Neural progenitor cell (in vitro differentiated cells): ENCODE measurements at regions not wholly inside any gene's neighbourhood (a gene's known extent, or its start where the extent isn't known, plus 50 kb on each side); places are given as distances from the start of the nearest gene placed in this dataset.

Experiments
- DNase-seq: peaks from one replicate; pipeline ENCODE4 v3.0.0-alpha.2; 2016; ENCODE audit warnings: low spot score
- H2AFZ ChIP-seq: fragments of 200-600 bp; sonication (generic); replicated peaks from 2 replicates; pipeline ENCODE4 v1.6.1; 2016; ENCODE audit warnings: antibody characterized with exemption
- H3F3A ChIP-seq: fragments of 200-600 bp; sonication (generic); 2 replicates; pipeline ENCODE4 v1.6.1; 2016; ENCODE audit warnings: antibody characterized with exemption, low read depth
- H3K27ac ChIP-seq: fragments of 200-600 bp; sonication (generic); 2 replicates; pipeline ENCODE4 v1.5.1; 2016; ENCODE audit warnings: mild to moderate bottlenecking
- H3K27me3 ChIP-seq: fragments of 200-600 bp; sonication (generic); 2 replicates; pipeline ENCODE4 v1.6.1; 2016; ENCODE audit warnings: mild to moderate bottlenecking, moderate library complexity
- H3K36me3 ChIP-seq: fragments of 200-600 bp; sonication (generic); 2 replicates; pipeline ENCODE4 v1.5.1; 2016
- H3K4me1 ChIP-seq: fragments of 200-600 bp; sonication (generic); 2 replicates; pipeline ENCODE4 v1.6.1; 2016; ENCODE audit warnings: mixed run types
- H3K4me2 ChIP-seq: fragments of 200-600 bp; sonication (generic); 2 replicates; pipeline ENCODE4 v1.6.1; 2016
- H3K4me3 ChIP-seq: fragments of 200-600 bp; sonication (generic); 2 replicates; pipeline ENCODE4 v1.5.1; 2016
- H3K79me2 ChIP-seq: fragments of 200-600 bp; sonication (generic); 2 replicates; pipeline ENCODE4 v1.6.1; 2016; ENCODE audit warnings: low read depth
- H3K9ac ChIP-seq: fragments of 200-600 bp; sonication (generic); 2 replicates; pipeline ENCODE4 v1.6.1; 2016
- H3K9me3 ChIP-seq: fragments of 200-600 bp; sonication (generic); 2 replicates; pipeline ENCODE4 v1.5.1; 2016; ENCODE audit warnings: low read depth
- H4K20me1 ChIP-seq: fragments of 200-600 bp; sonication (generic); 2 replicates; pipeline ENCODE4 v1.6.1; 2016; ENCODE audit warnings: low read depth
- H3K27ac Mint-ChIP-seq: 3 replicates; pipeline ENCODE4 v1.8.0; 2021; ENCODE audit warnings: mixed read lengths
- H3K27me3 Mint-ChIP-seq: 2 replicates; pipeline ENCODE4 v1.8.0; 2022; ENCODE audit warnings: low read depth, mild to moderate bottlenecking, inconsistent platforms, moderate library complexity, mixed read lengths; ENCODE audit not compliant: insufficient read depth
- H3K36me3 Mint-ChIP-seq: 3 replicates; pipeline ENCODE4 v1.8.0; 2021; ENCODE audit warnings: mixed read lengths
- H3K4me1 Mint-ChIP-seq: 3 replicates; pipeline ENCODE4 v1.8.0; 2021; ENCODE audit warnings: mixed read lengths
- H3K4me3 Mint-ChIP-seq: 3 replicates; pipeline ENCODE4 v1.8.0; 2021; ENCODE audit warnings: mild to moderate bottlenecking, moderate library complexity, mixed read lengths
- H3K9me3 Mint-ChIP-seq: 3 replicates; pipeline ENCODE4 v1.8.0; 2020; ENCODE audit warnings: mixed read lengths
- CTCF ChIP-seq: fragments of 200-600 bp; sonication (generic); IDR thresholded peaks from 2 replicates; pipeline ENCODE4 v1.5.1; 2017; ENCODE audit warnings: antibody characterized with exemption, mild to moderate bottlenecking
- EZH2 ChIP-seq: fragments of 200-600 bp; sonication (generic); IDR thresholded peaks from 2 replicates; pipeline ENCODE4 v1.6.1; 2017; ENCODE audit warnings: antibody characterized with exemption, mild to moderate bottlenecking, moderate library complexity
- EZH2phosphoT487 ChIP-seq: fragments of 200-600 bp; sonication (generic); IDR thresholded peaks from 2 replicates; pipeline ENCODE4 v1.6.1; 2017; ENCODE audit warnings: antibody characterized with exemption

- no peaks in the 10 kb centered on the region for H3K36me3 ChIP-seq
- no peak overlapping the region for H3K27ac ChIP-seq
- H3K9me3 ChIP-seq = no peaks in the 10 kb centered on the region
- no peaks in the 10 kb centered on the region for H3K36me3 Mint-ChIP-seq
- peaks cover 25% of the 10 kb centered on the region for H3K4me1 Mint-ChIP-seq
- H3K27me3 Mint-ChIP-seq = no peaks in the 10 kb centered on the region
- H3K9ac ChIP-seq = no peak overlapping the region
- no peaks in the 10 kb centered on the region for H3F3A ChIP-seq
- H4K20me1 ChIP-seq = no peaks in the 10 kb centered on the region
- no peaks in the 10 kb centered on the region for H3K79me2 ChIP-seq
- no peak overlapping the region for H3K4me3 Mint-ChIP-seq
- H3K4me2 ChIP-seq = no peak overlapping the region
- H3K27me3 ChIP-seq = no peaks in the 10 kb centered on the region
- H3K4me1 ChIP-seq = peaks cover 58% of the 10 kb centered on the region
- no peak for DNase-seq
- no peak overlapping the region for H3K4me3 ChIP-seq
- no peaks in the 10 kb centered on the region for H3K9me3 Mint-ChIP-seq
- H2AFZ ChIP-seq = no peak overlapping the region
- TF ChIP-seq EZH2phosphoT487 = no peak
- no peak for TF ChIP-seq EZH2
- no peak for TF ChIP-seq CTCF
- H3K27ac Mint-ChIP-seq = no peak overlapping the region
Observed at GRCh38 chr4:108397850-108398249, 222.5 kb upstream of the RPL34 start.

GRCh38 chr4:108396900-108397497 is 223.4 kb upstream of the RPL34 start:
- H3K79me2 ChIP-seq = no peaks in the 10 kb centered on the region
- no peaks in the 10 kb centered on the region for H3K9me3 Mint-ChIP-seq
- H3K36me3 Mint-ChIP-seq = no peaks in the 10 kb centered on the region
- H3F3A ChIP-seq = no peaks in the 10 kb centered on the region
- peak; percentile 58 for DNase-seq
- H3K27me3 ChIP-seq = no peaks in the 10 kb centered on the region
- no peaks in the 10 kb centered on the region for H3K9me3 ChIP-seq
- TF ChIP-seq EZH2phosphoT487 (no peak), CTCF (no peak), EZH2 (no peak)
- H3K36me3 ChIP-seq = no peaks in the 10 kb centered on the region
- H3K27ac ChIP-seq = no peak overlapping the region
- peaks cover 59% of the 10 kb centered on the region for H3K4me1 ChIP-seq
- H3K4me2 ChIP-seq = peak overlapping the region; percentile 28
- H3K4me3 Mint-ChIP-seq = no peak overlapping the region
- H3K27me3 Mint-ChIP-seq = no peaks in the 10 kb centered on the region
- peaks cover 25% of the 10 kb centered on the region for H3K4me1 Mint-ChIP-seq
- peak overlapping the region; percentile 46 for H2AFZ ChIP-seq
- no peak overlapping the region for H3K9ac ChIP-seq
- no peak overlapping the region for H3K27ac Mint-ChIP-seq
- no peaks in the 10 kb centered on the region for H4K20me1 ChIP-seq
- no peak overlapping the region for H3K4me3 ChIP-seq

GRCh38 chr4:108395786-108396185 is 224.6 kb upstream of the RPL34 start:
- Mint-ChIP-seq H3K4me1 (peaks cover 25% of the 10 kb centered on the region), H3K27ac (no peak overlapping the region), H3K4me3 (no peak overlapping the region), H3K9me3 (no peaks in the 10 kb centered on the region), H3K27me3 (no peaks in the 10 kb centered on the region), H3K36me3 (no peaks in the 10 kb centered on the region)
- TF ChIP-seq EZH2 (no peak), CTCF (no peak), EZH2phosphoT487 (no peak)
- Histone ChIP-seq H3K4me1 (peaks cover 59% of the 10 kb centered on the region), H3K9ac (no peak overlapping the region), H3F3A (no peaks in the 10 kb centered on the region), H3K4me2 (no peak overlapping the region), H2AFZ (no peak overlapping the region), H3K27me3 (no peaks in the 10 kb centered on the region), H3K36me3 (no peaks in the 10 kb centered on the region), H3K79me2 (no peaks in the 10 kb centered on the region), H4K20me1 (no peaks in the 10 kb centered on the region), H3K9me3 (no peaks in the 10 kb centered on the region), H3K27ac (no peak overlapping the region), H3K4me3 (no peak overlapping the region)
- no peak for DNase-seq
